ENCODE measurements at regions not wholly inside any gene's neighbourhood (a gene's known extent, or its start where the extent isn't known, plus 50 kb on each side); places are given as distances from the start of the nearest gene placed in this dataset.

DNA sequence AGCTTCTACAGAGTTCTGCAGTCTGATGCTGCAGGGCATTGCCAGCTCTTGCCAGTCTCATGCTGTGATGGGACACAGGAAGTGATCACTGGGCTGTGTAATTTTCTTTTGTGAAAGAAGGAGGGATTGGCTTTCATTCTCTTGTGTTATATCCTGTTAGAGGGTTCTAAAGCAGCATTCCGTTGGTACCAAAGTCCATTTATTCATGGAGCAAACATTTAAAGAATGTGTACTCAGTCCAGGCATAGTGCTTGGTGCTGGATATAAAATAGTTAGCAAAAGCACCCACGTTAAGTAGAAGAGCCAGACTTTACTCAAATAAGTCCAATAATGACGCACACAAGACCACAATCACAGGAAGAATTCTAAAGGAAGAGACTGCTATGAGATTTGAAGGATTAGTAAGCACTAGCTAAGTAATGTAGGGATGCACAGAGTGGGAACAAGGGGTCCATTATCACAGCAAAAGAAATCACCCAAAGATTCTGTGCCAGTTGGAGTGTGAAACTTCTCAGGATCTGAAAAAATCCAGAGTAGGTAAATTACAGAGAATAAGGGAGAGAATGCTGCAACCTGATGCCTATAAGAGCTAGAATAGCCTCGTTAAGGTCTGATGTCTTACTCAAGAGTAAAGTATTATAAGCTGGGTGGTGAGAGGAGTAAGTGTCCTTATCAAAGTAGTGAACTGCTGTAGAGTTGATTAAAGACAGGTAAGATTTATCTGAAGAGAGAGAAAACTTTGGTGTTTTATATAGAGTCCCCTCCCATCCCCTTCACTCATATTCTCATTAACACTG lies 728.3 kb downstream of the METTL15 start:
- DNase-seq: no peak
- no peak overlapping the region for H3K27ac ChIP-seq (ENCODE audit: low read length)
- no peaks in the 10 kb centered on the region for H3K27me3 ChIP-seq (ENCODE audit: insufficient read depth, low read length, poor library complexity)
- no peaks in the 10 kb centered on the region for H3K79me2 ChIP-seq (ENCODE audit: insufficient read depth, low read length)
- H3K4me2 ChIP-seq (ENCODE audit: insufficient read depth, low read length): no peak overlapping the region
- no peaks in the 10 kb centered on the region for H4K20me1 ChIP-seq (ENCODE audit: insufficient read depth, low read length)
- H2AFZ ChIP-seq (ENCODE audit: low read depth, low read length): no peak overlapping the region
- H3K36me3 ChIP-seq (ENCODE audit: insufficient read depth, low read length): no peaks in the 10 kb centered on the region
- H3K9me3 ChIP-seq (ENCODE audit: insufficient read depth, low read length, severe bottlenecking): no peaks in the 10 kb centered on the region
- no peak for ATAC-seq (ENCODE audit: insufficient read depth, low read depth)
- TF ChIP-seq, protein P1, sequence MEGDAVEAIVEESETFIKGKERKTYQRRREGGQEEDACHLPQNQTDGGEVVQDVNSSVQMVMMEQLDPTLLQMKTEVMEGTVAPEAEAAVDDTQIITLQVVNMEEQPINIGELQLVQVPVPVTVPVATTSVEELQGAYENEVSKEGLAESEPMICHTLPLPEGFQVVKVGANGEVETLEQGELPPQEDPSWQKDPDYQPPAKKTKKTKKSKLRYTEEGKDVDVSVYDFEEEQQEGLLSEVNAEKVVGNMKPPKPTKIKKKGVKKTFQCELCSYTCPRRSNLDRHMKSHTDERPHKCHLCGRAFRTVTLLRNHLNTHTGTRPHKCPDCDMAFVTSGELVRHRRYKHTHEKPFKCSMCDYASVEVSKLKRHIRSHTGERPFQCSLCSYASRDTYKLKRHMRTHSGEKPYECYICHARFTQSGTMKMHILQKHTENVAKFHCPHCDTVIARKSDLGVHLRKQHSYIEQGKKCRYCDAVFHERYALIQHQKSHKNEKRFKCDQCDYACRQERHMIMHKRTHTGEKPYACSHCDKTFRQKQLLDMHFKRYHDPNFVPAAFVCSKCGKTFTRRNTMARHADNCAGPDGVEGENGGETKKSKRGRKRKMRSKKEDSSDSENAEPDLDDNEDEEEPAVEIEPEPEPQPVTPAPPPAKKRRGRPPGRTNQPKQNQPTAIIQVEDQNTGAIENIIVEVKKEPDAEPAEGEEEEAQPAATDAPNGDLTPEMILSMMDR (IDR thresholded peaks at IDR 0.05; ENCODE audit: borderline replicate concordance, extremely low read depth, low read length, poor library complexity, severe bottlenecking): no peak
- TF ChIP-seq EZH2 (IDR thresholded peaks at IDR 0.05; ENCODE audit: borderline replicate concordance, low read depth, low read length, severe bottlenecking): no peak
- no peak overlapping the region for H3K9ac ChIP-seq (ENCODE audit: low read depth, low read length)
- H3K4me1 ChIP-seq (ENCODE audit: insufficient read depth, low read length): no peaks in the 10 kb centered on the region
- no peak overlapping the region for H3K4me3 ChIP-seq (ENCODE audit: low read depth in 1 of 2, low read length in 2 of 2)

DNA sequence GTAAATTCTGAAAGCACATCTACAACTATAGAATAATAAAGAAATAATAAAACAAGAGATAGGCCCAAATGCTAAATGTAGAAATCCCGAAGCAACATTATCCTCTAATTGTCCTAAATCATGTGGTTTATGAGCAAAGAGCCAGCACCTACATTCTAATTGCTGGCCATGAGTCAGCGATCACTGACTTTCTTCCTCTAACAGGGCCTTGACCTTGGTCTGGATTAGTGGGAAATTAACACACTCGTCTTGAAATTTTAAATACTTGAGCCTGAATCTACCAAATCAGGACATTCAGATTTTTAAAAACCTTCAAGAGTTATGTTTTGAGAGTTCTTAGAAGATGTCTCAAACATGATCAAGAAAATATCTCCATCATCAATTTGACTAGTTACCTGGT lies 727.6 kb downstream of the METTL15 start:
- Histone ChIP-seq H3K27ac (ENCODE audit: low read length) (no peak overlapping the region), H3K9ac (ENCODE audit: low read depth, low read length) (no peak overlapping the region)

DNA sequence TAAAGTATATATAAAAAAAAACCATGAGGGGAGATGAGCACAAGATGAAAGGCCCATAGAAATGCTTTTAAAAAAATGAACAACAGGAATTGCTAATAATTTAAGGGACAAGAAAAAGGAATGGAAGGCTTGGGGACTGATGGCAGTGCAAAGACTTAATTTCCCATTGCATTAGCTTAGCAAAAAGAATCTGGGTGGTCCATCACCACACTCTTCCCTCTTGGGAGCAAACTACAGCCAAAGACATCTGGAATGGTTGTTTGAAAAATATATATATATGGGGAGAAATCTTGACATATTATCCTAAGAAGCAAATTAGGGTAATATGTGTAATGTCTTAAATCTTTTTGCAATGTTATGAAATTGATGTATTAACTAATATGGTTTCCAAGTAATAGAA lies 727.1 kb downstream of the METTL15 start:
- H3K4me2 ChIP-seq (ENCODE audit: insufficient read depth, low read length): no peak overlapping the region
- no peak overlapping the region for H3K27ac ChIP-seq (ENCODE audit: low read length)
- no peak overlapping the region for H3K4me3 ChIP-seq (ENCODE audit: low read depth in 1 of 2, low read length in 2 of 2)
- no peak overlapping the region for H2AFZ ChIP-seq (ENCODE audit: low read depth, low read length)
- no peaks in the 10 kb centered on the region for H3K79me2 ChIP-seq (ENCODE audit: insufficient read depth, low read length)
- no peaks in the 10 kb centered on the region for H3K4me1 ChIP-seq (ENCODE audit: insufficient read depth, low read length)
- H3K27me3 ChIP-seq (ENCODE audit: insufficient read depth, low read length, poor library complexity): no peaks in the 10 kb centered on the region
- no peak for DNase-seq
- no peak overlapping the region for H3K9ac ChIP-seq (ENCODE audit: low read depth, low read length)
- H3K36me3 ChIP-seq (ENCODE audit: insufficient read depth, low read length): no peaks in the 10 kb centered on the region
- H3K9me3 ChIP-seq (ENCODE audit: insufficient read depth, low read length, severe bottlenecking): no peaks in the 10 kb centered on the region
- ATAC-seq (ENCODE audit: insufficient read depth, low read depth): no peak
- no peaks in the 10 kb centered on the region for H4K20me1 ChIP-seq (ENCODE audit: insufficient read depth, low read length)
- no peak for TF ChIP-seq EZH2 (IDR thresholded peaks at IDR 0.05; ENCODE audit: borderline replicate concordance, low read depth, low read length, severe bottlenecking)
- TF ChIP-seq, protein P1 (IDR thresholded peaks at IDR 0.05; ENCODE audit: borderline replicate concordance, extremely low read depth, low read length, poor library complexity, severe bottlenecking): no peak

More for the DNA sequence above, 727.6 kb downstream of the METTL15 start:
- no peak for TF ChIP-seq EZH2 (IDR thresholded peaks at IDR 0.05; ENCODE audit: borderline replicate concordance, low read depth, low read length, severe bottlenecking)
- H2AFZ ChIP-seq (ENCODE audit: low read depth, low read length): no peak overlapping the region
- no peaks in the 10 kb centered on the region for H3K27me3 ChIP-seq (ENCODE audit: insufficient read depth, low read length, poor library complexity)
- no peak overlapping the region for H3K4me2 ChIP-seq (ENCODE audit: insufficient read depth, low read length)
- no peaks in the 10 kb centered on the region for H3K4me1 ChIP-seq (ENCODE audit: insufficient read depth, low read length)
- no peaks in the 10 kb centered on the region for H3K79me2 ChIP-seq (ENCODE audit: insufficient read depth, low read length)
- DNase-seq (no peak), ATAC-seq (ENCODE audit: insufficient read depth, low read depth) (no peak)
- H3K9me3 ChIP-seq (ENCODE audit: insufficient read depth, low read length, severe bottlenecking): no peaks in the 10 kb centered on the region
- no peak overlapping the region for H3K4me3 ChIP-seq (ENCODE audit: low read depth in 1 of 2, low read length in 2 of 2)
- H4K20me1 ChIP-seq (ENCODE audit: insufficient read depth, low read length): no peaks in the 10 kb centered on the region
- H3K36me3 ChIP-seq (ENCODE audit: insufficient read depth, low read length): no peaks in the 10 kb centered on the region

DNA sequence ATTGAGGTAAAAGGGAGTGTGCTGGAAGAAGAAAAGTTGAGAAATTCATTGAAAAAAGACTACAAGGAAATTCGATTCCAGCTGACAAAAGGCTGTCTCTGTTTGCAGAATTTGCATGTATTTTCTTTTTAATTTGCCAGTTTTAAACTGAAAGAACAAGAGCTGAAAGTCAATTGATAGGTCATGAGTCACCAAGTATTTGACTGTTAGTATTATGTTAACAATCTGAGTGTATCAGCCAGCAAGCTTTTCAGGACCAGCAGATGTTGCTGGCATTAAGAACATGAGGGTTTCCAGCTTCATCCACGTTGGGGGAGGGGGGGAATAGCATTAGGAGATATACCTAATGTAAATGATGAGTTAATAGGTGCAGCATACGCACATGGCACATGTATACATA lies 726.7 kb downstream of the METTL15 start:
- Histone ChIP-seq H3K9ac (ENCODE audit: low read depth, low read length) (no peak overlapping the region), H3K36me3 (ENCODE audit: insufficient read depth, low read length) (no peaks in the 10 kb centered on the region), H3K4me2 (ENCODE audit: insufficient read depth, low read length) (no peak overlapping the region), H3K9me3 (ENCODE audit: insufficient read depth, low read length, severe bottlenecking) (no peaks in the 10 kb centered on the region), H3K4me3 (ENCODE audit: low read depth in 1 of 2, low read length in 2 of 2) (no peak overlapping the region), H2AFZ (ENCODE audit: low read depth, low read length) (no peak overlapping the region), H3K4me1 (ENCODE audit: insufficient read depth, low read length) (no peaks in the 10 kb centered on the region), H3K79me2 (ENCODE audit: insufficient read depth, low read length) (no peaks in the 10 kb centered on the region), H4K20me1 (ENCODE audit: insufficient read depth, low read length) (no peaks in the 10 kb centered on the region), H3K27me3 (ENCODE audit: insufficient read depth, low read length, poor library complexity) (no peaks in the 10 kb centered on the region), H3K27ac (ENCODE audit: low read length) (no peak overlapping the region)
- TF ChIP-seq EZH2 (IDR thresholded peaks at IDR 0.05; ENCODE audit: borderline replicate concordance, low read depth, low read length, severe bottlenecking): no peak
- TF ChIP-seq, protein P1 (IDR thresholded peaks at IDR 0.05; ENCODE audit: borderline replicate concordance, extremely low read depth, low read length, poor library complexity, severe bottlenecking): no peak
- DNase-seq (no peak), ATAC-seq (ENCODE audit: insufficient read depth, low read depth) (no peak)

Data from DND-41 (cell line).